HAP-1 (cell line): ENCODE measurements at regions not wholly inside any gene's neighbourhood (a gene's known extent, or its start where the extent isn't known, plus 50 kb on each side); places are given as distances from the start of the nearest gene placed in this dataset.

Source experiments
- DNase-seq, 2 experiments: peaks; one replicate each; pipeline ENCODE4 v3.0.0-alpha.2; 2016 to 2020; ENCODE audit warnings: low spot score in 2 of 2
- H3K27me3 ChIP-seq: fragments of 250-450 bp; sonication (Bioruptor Pico); 2 replicates; pipeline ENCODE4 v1.5.1; 2020; ENCODE audit warnings: low read depth, mild to moderate bottlenecking, moderate library complexity
- H3K36me3 ChIP-seq: fragments of 250-450 bp; sonication (Bioruptor Pico); replicated peaks from 2 replicates; pipeline ENCODE4 v1.5.1; 2020; ENCODE audit warnings: mild to moderate bottlenecking
- H3K4me1 ChIP-seq: fragments of 250-450 bp; sonication (Bioruptor Pico); 2 replicates; pipeline ENCODE4 v1.5.1; 2020; ENCODE audit warnings: mild to moderate bottlenecking
- H3K4me3 ChIP-seq: fragments of 250-450 bp; sonication (Bioruptor Pico); 2 replicates; pipeline ENCODE4 v1.5.1; 2020; ENCODE audit warnings: mild to moderate bottlenecking, moderate library complexity
- H3K9me3 ChIP-seq: fragments of 250-450 bp; sonication (Bioruptor Pico); 2 replicates; pipeline ENCODE4 v1.5.1; 2020; ENCODE audit warnings: mild to moderate bottlenecking, moderate library complexity
- in situ Hi-C: fragments of 300-500 bp; cut with MboI; formaldehyde crosslinking; loops from 3 replicates; pipeline ENCODE4 v1.14.3; 2020; ENCODE audit warnings: low sequenced_read_pairs, inconsistent platforms, mixed read lengths

DNA sequence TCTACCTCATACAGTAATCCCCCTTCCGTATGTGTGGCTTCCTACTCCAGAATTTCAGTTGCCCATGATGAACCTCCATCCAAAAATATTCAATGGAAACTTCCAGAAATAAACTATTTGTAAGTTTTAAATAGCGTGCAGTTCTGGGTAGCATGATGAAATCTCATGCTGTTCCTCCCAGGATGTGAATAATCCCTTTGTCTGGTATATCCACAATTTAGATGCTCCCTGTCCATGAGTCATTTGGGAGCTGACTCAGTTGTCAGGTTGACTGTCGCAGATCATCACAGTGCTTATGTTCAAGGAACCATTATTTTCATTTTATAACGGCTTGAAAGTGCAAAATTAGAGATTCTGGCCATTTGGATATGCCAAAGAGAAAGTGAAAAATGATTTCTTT lies 290.1 kb upstream of the CDH9 start:
- no peak for DNase-seq
- Histone ChIP-seq H3K4me1 (peaks cover 3% of the 10 kb centered on the region; the same call in 1 of the 2 replicates), H3K36me3 (no peaks in the 10 kb centered on the region), H3K4me3 (no peak overlapping the region), H3K9me3 (no peaks in the 10 kb centered on the region), H3K27me3 (no peaks in the 10 kb centered on the region; the same call in 1 of the 2 replicates)
- in situ Hi-C loops, result no loop called here

DNA sequence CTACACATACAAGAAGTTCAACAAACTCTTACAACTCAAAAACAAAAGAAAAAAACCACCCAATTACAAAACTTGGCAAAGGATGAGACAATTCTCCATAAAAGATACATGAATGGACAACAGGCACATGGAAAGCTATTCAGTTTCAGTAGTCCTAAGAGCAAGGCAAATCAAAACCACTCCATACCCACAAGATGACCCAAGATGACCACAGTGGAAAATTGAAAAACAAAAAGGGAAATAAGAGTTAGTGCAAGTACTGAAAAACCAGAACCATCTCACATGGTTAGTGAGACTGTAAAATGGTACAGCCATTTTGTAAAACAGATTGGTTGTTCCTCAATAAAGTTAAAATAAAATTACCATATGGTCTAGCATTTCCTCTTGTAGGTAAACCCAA lies 287.1 kb upstream of the CDH9 start:
- Histone ChIP-seq H3K4me1 (peaks cover 3% of the 10 kb centered on the region; the same call in 1 of the 2 replicates), H3K9me3 (no peaks in the 10 kb centered on the region), H3K36me3 (no peaks in the 10 kb centered on the region), H3K27me3 (no peaks in the 10 kb centered on the region; the same call in 1 of the 2 replicates), H3K4me3 (no peak overlapping the region)
- no peak for DNase-seq
- in situ Hi-C loops, result no loop called here

DNA sequence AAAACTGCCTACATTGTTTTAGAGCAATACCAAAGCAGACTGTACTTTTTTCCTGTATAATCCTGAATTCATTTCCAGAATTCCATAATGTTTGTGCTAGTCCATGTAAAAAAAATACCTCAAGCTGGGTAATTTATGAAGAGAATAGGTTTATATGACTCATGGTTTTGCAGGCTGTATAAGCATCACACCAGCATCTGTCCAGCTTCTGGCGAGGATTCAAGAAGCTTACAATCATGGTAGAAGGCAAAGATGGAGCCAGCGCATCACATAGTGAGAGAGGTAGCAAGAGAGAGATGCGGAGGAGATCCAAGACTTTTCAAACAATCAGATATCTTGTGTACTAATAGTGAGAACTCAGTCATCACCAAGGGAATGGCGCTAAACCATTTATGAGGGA lies 280.3 kb upstream of the CDH9 start:
- no peaks in the 10 kb centered on the region; the same call in 1 of the 2 replicates for H3K27me3 ChIP-seq
- peak in 1 of 2 experiments; percentile 29 for DNase-seq
- H3K9me3 ChIP-seq, result no peaks in the 10 kb centered on the region
- H3K4me3 ChIP-seq, result no peak overlapping the region
- in situ Hi-C loops, result no loop called here
- H3K4me1 ChIP-seq, result no peaks in the 10 kb centered on the region; the same call in 1 of the 2 replicates
- no peaks in the 10 kb centered on the region for H3K36me3 ChIP-seq

DNA sequence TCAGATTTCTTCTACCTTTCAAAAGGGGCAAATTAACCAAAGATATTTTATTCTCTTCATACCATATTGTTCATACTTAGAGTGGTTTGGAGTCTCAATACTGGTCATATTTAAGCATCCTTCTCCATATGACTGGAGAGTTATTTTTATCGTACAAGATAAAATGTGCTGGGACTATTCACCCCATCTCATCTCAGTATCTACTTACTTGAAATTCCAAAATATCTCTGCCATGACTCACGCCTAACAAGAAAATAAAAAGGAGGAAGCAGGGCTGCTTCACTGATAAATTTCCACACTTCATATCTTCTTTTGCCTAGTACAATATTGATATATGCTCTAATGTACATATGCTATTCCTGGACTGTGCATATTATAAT lies 277.9 kb upstream of the CDH9 start:
- Histone ChIP-seq H3K4me1 (peaks cover 8% of the 10 kb centered on the region), H3K4me3 (no peak overlapping the region), H3K9me3 (no peaks in the 10 kb centered on the region), H3K27me3 (no peaks in the 10 kb centered on the region), H3K36me3 (no peaks in the 10 kb centered on the region)
- in situ Hi-C loops, result no loop called here
- DNase-seq, result no peak

DNA sequence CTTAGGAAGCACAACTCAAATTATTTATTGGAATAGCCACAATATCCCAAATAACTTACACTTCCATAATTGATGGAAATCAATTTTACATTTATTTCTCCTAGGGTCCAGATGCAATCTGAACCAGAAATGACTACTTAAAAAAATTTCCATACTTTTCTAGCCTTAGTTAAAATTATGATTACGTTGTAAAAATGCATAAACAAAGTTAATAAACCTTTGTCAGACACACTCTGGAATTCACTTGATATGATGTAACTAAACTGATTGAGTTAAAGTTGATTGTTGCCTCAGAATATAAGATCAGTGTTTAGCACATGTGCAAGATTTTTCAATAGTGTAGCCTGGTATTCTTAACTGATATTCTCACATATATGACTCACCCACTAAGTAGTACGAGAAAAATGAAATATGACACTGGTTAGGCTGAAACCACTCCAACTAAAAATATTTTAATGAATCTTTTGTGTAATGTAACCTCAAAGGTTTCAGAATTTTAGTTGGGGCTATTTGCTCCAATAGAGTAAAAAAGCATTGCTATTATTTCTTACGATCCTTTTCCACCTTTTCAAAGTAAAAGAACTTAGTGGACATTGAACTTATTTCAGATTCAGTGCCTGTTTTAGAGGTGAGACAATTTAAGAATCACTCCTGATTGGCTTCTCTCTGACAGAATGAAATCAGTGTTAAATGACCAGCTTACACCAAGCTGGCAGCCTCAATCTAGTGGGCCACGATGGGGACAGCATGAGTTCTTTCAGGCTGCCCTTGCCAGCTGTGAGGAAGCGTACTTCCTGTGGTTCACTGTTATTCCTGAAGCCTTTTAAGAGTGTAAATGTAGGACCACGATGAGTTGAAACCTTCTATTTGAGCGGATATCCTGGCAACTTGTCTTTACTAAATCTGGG lies 277.2 kb upstream of the CDH9 start:
- no peak for DNase-seq
- H3K9me3 ChIP-seq, result no peaks in the 10 kb centered on the region
- no peak overlapping the region for H3K4me3 ChIP-seq
- H3K36me3 ChIP-seq, result no peaks in the 10 kb centered on the region
- no peaks in the 10 kb centered on the region for H3K27me3 ChIP-seq
- peaks cover 8% of the 10 kb centered on the region for H3K4me1 ChIP-seq
- in situ Hi-C loops, result no loop called here

DNA sequence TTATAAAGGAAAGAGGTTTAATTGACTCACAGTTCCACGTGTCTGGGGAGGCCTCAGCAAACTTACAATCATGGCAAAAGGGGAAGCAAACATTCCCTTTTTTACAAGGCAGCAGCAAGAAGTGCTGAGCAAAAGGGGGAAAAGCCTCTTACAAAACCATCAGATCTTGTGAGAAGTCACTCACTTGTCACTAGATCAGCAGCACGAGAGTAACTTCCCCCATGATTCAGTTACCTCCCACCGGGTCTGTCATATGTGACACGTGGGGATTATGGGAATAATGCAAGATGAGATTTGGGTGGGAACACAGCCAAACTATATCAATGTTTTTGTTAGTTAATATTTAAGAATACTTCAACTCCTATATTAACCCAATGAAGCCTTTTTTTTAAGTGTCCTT lies 275.2 kb upstream of the CDH9 start:
- no peaks in the 10 kb centered on the region for H3K36me3 ChIP-seq
- H3K4me1 ChIP-seq, result peaks cover 8% of the 10 kb centered on the region
- in situ Hi-C loops, result no loop called here
- DNase-seq, result no peak
- H3K9me3 ChIP-seq, result no peaks in the 10 kb centered on the region
- no peak overlapping the region for H3K4me3 ChIP-seq
- no peaks in the 10 kb centered on the region for H3K27me3 ChIP-seq

DNA sequence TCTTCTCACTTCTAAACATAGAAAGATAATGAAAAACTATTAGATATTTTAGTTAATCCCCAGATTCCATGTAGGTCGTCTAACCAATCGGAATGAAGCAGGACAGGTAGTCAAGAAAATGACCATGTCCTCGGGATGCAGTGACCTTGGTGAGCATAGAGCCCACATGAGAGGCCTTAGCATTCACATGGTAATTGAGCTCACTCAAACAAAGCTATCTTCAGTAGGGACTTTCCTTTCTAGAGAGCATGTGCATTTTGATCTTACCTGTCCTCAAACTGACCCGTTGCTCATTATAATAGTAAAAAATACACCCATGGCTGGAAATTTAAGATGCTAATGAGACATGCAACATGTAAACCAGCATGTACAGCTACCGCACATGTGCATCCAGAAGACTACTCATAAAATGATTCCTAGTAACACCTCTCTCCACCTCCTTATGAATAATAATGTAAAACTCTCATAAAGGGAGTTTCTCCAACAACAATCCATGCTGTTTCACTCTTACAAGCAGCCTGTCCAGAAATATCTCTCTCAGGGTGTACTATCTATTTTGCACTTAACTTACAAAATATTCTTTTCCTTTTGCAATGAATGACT lies 274.0 kb upstream of the CDH9 start:
- Histone ChIP-seq H3K9me3 (no peaks in the 10 kb centered on the region), H3K4me1 (peaks cover 8% of the 10 kb centered on the region), H3K36me3 (no peaks in the 10 kb centered on the region), H3K27me3 (no peaks in the 10 kb centered on the region), H3K4me3 (no peak overlapping the region)
- DNase-seq, result no peak
- in situ Hi-C loops, result no loop called here

DNA sequence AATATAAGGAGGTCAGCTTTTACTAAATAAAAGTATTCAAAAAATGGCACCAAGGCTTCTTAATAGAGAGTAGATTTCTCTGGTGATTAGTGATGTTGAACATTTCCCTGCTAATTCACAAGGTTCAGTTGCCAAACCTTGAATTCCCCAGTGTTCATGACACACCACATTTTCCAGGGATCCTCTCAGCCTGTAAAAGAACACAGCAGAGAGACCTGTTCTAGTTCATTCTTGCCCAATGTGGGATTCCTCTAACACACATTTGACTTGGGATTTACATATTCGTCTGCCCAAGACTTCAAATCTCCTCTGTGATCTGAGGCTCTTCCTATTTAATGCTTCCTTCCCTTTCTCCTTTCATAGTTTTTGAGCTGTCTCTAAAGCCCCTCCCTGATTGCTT lies 273.2 kb upstream of the CDH9 start:
- Histone ChIP-seq H3K36me3 (no peaks in the 10 kb centered on the region), H3K27me3 (no peaks in the 10 kb centered on the region), H3K4me1 (peaks cover 8% of the 10 kb centered on the region), H3K4me3 (no peak overlapping the region), H3K9me3 (no peaks in the 10 kb centered on the region)
- in situ Hi-C loops, result no loop called here
- no peak for DNase-seq

DNA sequence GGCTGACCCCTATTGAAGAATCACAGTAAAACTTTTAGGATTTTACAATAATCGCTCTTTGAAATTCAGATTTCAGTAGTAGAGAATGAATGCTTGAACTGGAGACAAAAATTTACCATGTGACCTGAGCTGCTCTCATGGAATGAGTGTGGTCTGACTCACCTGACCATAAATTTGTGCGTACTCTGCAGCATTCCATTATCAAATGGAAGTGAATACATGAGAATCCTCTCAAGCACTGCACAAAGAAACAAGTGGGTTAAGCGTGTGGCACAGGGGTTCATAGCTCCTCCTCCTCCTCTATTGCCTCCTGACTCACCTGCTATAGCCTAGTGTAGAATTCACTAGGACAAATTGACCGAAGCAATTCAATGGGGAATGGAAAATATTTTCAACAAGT lies 269.8 kb upstream of the CDH9 start:
- in situ Hi-C loops, result no loop called here
- no peaks in the 10 kb centered on the region for H3K36me3 ChIP-seq
- DNase-seq, result no peak

DNA sequence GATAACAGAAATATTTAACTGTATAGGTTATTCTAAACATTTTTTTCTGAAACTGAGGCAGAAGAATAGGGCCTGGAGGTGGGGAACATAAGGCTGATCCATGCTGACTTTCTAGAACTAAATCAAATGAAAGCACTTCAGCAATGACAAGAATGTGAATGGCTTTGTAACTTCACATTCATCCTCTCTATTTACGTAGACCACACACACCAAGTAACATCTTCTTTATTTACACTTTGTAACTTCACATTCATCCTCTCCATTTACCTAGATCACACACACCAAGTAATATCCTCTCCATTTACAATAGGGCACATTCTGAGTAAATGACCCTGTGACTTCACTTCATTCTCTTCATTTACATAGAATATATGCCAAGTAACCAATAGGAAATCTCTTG lies 251.8 kb upstream of the CDH9 start:
- DNase-seq, result no peak
- Histone ChIP-seq H3K4me1 (no peaks in the 10 kb centered on the region), H3K9me3 (no peaks in the 10 kb centered on the region), H3K27me3 (no peaks in the 10 kb centered on the region), H3K4me3 (no peak overlapping the region), H3K36me3 (no peaks in the 10 kb centered on the region)
- in situ Hi-C loops, result no loop called here

More for the DNA sequence above, 269.8 kb upstream of the CDH9 start:
- Histone ChIP-seq H3K4me1 (peaks cover 10% of the 10 kb centered on the region), H3K4me3 (no peak overlapping the region), H3K9me3 (no peaks in the 10 kb centered on the region), H3K27me3 (no peaks in the 10 kb centered on the region)

DNA sequence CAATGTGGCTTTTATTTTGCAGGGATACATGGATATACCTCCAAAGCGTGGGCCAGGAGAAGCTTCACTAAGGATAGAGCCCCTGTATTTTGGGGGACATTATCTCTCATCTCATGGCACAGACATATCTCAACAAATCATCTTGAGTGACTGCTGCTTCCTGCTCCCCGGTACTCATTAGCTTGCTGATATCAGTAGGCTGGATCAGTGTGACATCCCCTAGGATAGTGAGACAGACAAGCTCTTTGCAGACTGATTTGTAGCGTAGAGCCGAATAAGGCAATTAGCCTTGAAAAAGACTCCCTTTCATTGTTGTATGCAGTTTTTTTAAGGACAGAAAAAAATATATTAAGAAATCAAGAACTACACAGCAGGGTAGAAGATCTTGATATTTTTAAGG lies 237.7 kb upstream of the CDH9 start:
- no peak for DNase-seq
- no peaks in the 10 kb centered on the region for H3K36me3 ChIP-seq
- peaks cover 14% of the 10 kb centered on the region for H3K4me1 ChIP-seq
- H3K9me3 ChIP-seq, result no peaks in the 10 kb centered on the region
- H3K4me3 ChIP-seq, result no peak overlapping the region
- no peaks in the 10 kb centered on the region for H3K27me3 ChIP-seq
- in situ Hi-C loops, result no loop called here

DNA sequence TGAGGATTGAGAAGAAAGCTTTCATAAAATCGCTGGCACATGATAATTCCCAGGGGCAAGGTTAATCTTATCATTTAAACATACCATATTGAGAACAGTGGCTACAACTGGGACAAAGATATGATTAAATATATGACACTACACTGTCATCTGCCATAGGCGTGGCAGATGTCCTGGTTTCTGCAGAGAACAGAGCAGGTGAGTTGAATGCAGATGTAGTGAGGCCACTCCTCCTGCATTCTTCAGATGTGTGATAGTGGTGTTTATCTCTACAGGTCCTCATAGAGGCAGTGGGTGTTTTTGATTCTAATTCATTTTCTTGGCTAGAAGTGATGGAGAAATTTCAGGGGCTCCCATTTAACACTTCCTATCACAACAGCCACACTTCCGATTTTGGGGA lies 237.0 kb upstream of the CDH9 start:
- in situ Hi-C loops, result no loop called here
- Histone ChIP-seq H3K9me3 (no peaks in the 10 kb centered on the region), H3K4me1 (peaks cover 14% of the 10 kb centered on the region), H3K27me3 (no peaks in the 10 kb centered on the region), H3K4me3 (no peak overlapping the region), H3K36me3 (no peaks in the 10 kb centered on the region)
- no peak for DNase-seq

DNA sequence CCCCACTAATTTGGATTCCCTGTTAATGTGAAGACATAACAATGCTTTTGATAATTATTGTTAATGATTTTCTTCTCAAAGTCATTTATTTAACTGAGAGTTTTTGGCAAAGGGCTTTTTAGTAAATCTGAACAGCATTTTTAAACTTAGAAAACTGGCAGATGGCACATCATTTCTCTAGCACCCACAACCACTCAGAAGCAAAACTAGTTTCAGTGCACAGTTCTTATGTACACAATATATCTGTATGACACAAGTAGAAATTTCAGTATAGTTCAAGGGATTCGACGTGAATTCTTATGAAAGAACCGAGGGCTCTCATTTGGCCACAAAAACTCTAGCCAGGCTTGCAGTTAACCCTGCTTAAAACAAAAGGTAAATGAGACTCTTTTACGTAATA lies 231.4 kb upstream of the CDH9 start:
- in situ Hi-C loops, result no loop called here
- Histone ChIP-seq H3K36me3 (no peaks in the 10 kb centered on the region), H3K4me3 (no peak overlapping the region), H3K27me3 (no peaks in the 10 kb centered on the region), H3K9me3 (no peaks in the 10 kb centered on the region; the same call in 1 of the 2 replicates), H3K4me1 (peaks cover 14% of the 10 kb centered on the region)
- DNase-seq, result no peak

DNA sequence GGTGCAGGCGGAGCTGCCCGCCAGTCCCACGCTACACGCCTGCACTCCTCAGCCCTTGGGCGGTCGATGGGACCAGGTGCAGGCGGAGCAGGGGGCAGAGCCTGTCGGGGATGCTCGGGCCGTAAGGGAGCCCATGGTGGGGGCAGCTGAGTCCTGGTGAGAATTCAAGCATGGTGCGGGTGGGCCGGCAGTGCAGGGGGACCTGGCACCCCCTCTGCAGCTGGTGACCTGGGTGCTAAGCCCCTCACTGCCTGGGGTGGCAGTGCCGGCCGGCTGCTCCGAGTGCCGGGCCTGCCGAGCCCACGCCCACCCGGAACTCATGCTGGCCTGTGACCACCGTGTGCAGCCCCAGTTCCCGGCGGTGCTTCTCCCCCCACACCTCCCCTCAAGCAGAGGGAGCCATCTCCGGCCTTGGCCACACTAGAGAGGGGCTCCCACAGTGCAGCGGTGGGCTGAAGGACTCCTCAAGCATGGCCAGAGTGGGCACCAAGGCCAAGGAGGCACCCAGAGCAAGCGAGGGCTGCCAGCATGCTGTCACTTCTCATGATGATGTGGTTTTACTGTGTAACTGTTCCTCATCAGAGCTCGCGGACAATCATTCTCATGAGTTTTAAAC lies 228.9 kb upstream of the CDH9 start:
- in situ Hi-C loops, result no loop called here

More for the DNA sequence above, 228.9 kb upstream of the CDH9 start:
- no peaks in the 10 kb centered on the region; the same call in 1 of the 2 replicates for H3K9me3 ChIP-seq
- H3K27me3 ChIP-seq, result no peaks in the 10 kb centered on the region
- H3K36me3 ChIP-seq, result no peaks in the 10 kb centered on the region
- H3K4me1 ChIP-seq, result peaks cover 5% of the 10 kb centered on the region; the same call in 1 of the 2 replicates
- no peak for DNase-seq
- H3K4me3 ChIP-seq, result no peak overlapping the region
